Activated CD8-positive, alpha-beta T cell treated with anti-CD3 and anti-CD28 coated beads for 36 hours (primary cell): ENCODE measurements at regions not wholly inside any gene's neighbourhood (a gene's known extent, or its start where the extent isn't known, plus 50 kb on each side); places are given as distances from the start of the nearest gene placed in this dataset.

Experiments
- ATAC-seq: fragments of 200-7000 bp; cut with Tn5 transposase; one replicate; pipeline ENCODE4 v1.10.0; 2021; ENCODE audit warnings: mild to moderate bottlenecking, moderate library complexity
- CTCF ChIA-PET: fragments of 350-600 bp; sonication (Branson Sonifier 250); formaldehyde crosslinking; loops from one replicate; lab custom pipeline; 2021; ENCODE audit warnings: antibody characterized with exemption; lab: Charles Lee
- POLR2A ChIA-PET: fragments of 350-600 bp; sonication (Branson Sonifier 250); formaldehyde crosslinking; loops from one replicate; lab custom pipeline; 2021; ENCODE audit warnings: antibody characterized with exemption; lab: Charles Lee
- DNase-seq: peaks from one replicate; pipeline ENCODE4 v3.0.0-alpha.2; 2020
- H3K27ac Mint-ChIP-seq: one replicate; pipeline ENCODE4 v1.8.0; 2021; ENCODE audit warnings: mild to moderate bottlenecking, mixed read lengths
- H3K27me3 Mint-ChIP-seq: one replicate; pipeline ENCODE4 v1.8.0; 2021; ENCODE audit warnings: mixed read lengths
- H3K36me3 Mint-ChIP-seq: one replicate; pipeline ENCODE4 v1.8.0; 2021; ENCODE audit warnings: low read depth, mixed read lengths
- H3K4me1 Mint-ChIP-seq: one replicate; pipeline ENCODE4 v1.8.0; 2021; ENCODE audit warnings: low read depth, mixed read lengths
- H3K4me3 Mint-ChIP-seq: one replicate; pipeline ENCODE4 v1.8.0; 2021; ENCODE audit warnings: mild to moderate bottlenecking, moderate library complexity, mixed read lengths
- H3K9me3 Mint-ChIP-seq: one replicate; pipeline ENCODE4 v1.8.0; 2021; ENCODE audit warnings: mixed read lengths
- intact Hi-C: fragments of 100-400 bp; cut with micrococcal nuclease; formaldehyde crosslinking; loops from one replicate; pipeline ENCODE4 v1.10.0; 2022
- TF ChIP-seq, protein P1 (sequence below): fragments of 200-600 bp; IDR thresholded peaks from one replicate; pipeline ENCODE4 v1.8.0; 2022; ENCODE audit warnings: antibody characterized with exemption, mild to moderate bottlenecking

DNA sequence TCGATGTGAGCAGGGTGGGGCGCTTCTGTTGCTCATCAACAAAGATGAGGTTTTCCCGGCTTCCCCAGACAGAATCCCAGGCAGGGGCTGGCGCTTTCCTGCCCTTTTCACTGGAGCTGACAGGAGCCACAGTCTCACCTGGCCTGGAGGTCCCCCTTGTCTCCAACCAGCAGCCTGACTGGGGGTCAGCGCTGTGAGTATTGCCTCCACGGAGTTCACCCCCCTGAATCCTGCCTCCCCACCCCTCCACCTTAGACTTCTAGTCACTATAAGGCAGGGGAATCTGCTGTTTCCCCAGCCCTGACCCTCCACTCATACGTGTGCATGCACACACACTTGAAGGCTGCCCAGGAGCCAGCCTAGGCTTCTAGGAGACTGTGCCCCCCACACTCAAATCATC lies 58.8 kb upstream of the LYVE1 start:
- ChIA-PET POLR2A (no interaction called here), CTCF (no interaction called here)
- peaks cover 19% of the 10 kb centered on the region for H3K4me1 Mint-ChIP-seq
- no peaks in the 10 kb centered on the region for H3K27me3 Mint-ChIP-seq
- no peak overlapping the region for H3K27ac Mint-ChIP-seq
- H3K4me3 Mint-ChIP-seq, result no peak overlapping the region
- H3K9me3 Mint-ChIP-seq, result no peaks in the 10 kb centered on the region
- TF ChIP-seq, protein P1, sequence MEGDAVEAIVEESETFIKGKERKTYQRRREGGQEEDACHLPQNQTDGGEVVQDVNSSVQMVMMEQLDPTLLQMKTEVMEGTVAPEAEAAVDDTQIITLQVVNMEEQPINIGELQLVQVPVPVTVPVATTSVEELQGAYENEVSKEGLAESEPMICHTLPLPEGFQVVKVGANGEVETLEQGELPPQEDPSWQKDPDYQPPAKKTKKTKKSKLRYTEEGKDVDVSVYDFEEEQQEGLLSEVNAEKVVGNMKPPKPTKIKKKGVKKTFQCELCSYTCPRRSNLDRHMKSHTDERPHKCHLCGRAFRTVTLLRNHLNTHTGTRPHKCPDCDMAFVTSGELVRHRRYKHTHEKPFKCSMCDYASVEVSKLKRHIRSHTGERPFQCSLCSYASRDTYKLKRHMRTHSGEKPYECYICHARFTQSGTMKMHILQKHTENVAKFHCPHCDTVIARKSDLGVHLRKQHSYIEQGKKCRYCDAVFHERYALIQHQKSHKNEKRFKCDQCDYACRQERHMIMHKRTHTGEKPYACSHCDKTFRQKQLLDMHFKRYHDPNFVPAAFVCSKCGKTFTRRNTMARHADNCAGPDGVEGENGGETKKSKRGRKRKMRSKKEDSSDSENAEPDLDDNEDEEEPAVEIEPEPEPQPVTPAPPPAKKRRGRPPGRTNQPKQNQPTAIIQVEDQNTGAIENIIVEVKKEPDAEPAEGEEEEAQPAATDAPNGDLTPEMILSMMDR, result no peak
- H3K36me3 Mint-ChIP-seq, result no peaks in the 10 kb centered on the region
- intact Hi-C loops, result no loop called here
- DNase-seq (no peak), ATAC-seq (no peak)

DNA sequence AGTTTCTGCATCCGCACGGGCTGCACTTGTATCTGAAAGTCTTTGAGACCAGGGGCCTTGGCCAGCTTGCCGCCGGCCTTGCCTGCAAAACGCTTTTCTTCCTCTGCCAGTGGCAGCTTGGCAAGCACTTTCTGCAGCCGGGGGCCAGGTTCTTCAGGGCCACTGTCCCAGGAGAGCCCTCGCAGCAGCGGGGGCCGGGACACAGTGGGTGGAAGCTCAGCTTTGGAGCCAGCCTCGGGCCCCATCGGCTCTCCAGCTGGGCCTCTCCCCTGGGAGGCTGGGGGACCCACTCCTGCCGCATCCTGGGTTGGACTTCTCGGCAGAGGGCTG lies 57.5 kb upstream of the LYVE1 start:
- Mint-ChIP-seq H3K27me3 (no peaks in the 10 kb centered on the region), H3K27ac (no peak overlapping the region), H3K4me3 (no peak overlapping the region), H3K36me3 (no peaks in the 10 kb centered on the region), H3K9me3 (no peaks in the 10 kb centered on the region), H3K4me1 (peaks cover 19% of the 10 kb centered on the region)
- POLR2A ChIA-PET, result no interaction called here
- TF ChIP-seq, protein P1, result no peak
- ATAC-seq, result no peak
- DNase-seq, result no peak
- intact Hi-C loops, result no loop called here
- CTCF ChIA-PET, result interaction anchor here (1.1 to 1.5 kb wide), 3 partner anchors 28 to 213 kb away, joined by 3 to 4 read pairs (median 3); no protein-coding TSS in a partner anchor

DNA sequence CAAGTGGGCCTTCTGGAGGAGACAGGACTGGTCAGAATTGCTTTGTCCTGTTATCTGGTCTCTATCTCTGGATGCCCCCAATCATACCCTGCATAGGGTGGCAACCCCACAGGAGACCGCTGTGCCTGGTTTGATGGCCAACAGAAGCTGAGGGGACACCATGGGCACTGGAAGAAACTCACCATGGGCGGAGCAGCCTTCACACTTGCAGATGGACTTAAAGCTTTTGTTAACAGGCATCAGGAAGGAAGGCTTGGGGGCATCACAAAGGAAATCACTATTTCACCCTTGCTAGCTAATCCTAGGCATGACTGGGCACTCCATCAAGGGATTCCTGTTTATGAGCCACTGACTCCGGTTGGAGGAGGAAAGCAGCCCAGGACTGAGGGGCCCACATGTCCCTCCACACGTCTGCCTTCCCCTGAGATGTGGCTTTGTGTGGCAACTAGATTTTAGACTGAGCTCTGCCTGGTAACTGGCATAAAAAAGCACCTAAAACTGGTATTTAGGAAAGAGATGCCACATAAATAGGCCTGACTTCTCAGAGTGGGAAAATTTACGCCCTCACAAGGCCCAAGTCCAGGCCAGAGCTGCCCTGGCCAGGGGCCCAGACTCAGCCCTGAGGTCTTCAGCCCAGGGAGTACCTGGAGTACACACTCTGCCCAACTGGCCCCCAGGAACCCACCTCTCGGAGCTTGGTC lies 57.0 kb upstream of the LYVE1 start:
- H3K27me3 Mint-ChIP-seq, result no peaks in the 10 kb centered on the region
- H3K27ac Mint-ChIP-seq, result no peak overlapping the region
- intact Hi-C loops, result no loop called here
- CTCF ChIA-PET, result interaction anchor here (1.1 to 1.5 kb wide), 3 partner anchors 28 to 212 kb away, joined by 3 to 4 read pairs (median 3); no protein-coding TSS in a partner anchor
- H3K4me1 Mint-ChIP-seq, result peaks cover 19% of the 10 kb centered on the region
- H3K4me3 Mint-ChIP-seq, result no peak overlapping the region
- H3K36me3 Mint-ChIP-seq, result no peaks in the 10 kb centered on the region
- POLR2A ChIA-PET, result no interaction called here
- DNase-seq (no peak), ATAC-seq (no peak)
- TF ChIP-seq, protein P1, result no peak
- H3K9me3 Mint-ChIP-seq, result no peaks in the 10 kb centered on the region

DNA sequence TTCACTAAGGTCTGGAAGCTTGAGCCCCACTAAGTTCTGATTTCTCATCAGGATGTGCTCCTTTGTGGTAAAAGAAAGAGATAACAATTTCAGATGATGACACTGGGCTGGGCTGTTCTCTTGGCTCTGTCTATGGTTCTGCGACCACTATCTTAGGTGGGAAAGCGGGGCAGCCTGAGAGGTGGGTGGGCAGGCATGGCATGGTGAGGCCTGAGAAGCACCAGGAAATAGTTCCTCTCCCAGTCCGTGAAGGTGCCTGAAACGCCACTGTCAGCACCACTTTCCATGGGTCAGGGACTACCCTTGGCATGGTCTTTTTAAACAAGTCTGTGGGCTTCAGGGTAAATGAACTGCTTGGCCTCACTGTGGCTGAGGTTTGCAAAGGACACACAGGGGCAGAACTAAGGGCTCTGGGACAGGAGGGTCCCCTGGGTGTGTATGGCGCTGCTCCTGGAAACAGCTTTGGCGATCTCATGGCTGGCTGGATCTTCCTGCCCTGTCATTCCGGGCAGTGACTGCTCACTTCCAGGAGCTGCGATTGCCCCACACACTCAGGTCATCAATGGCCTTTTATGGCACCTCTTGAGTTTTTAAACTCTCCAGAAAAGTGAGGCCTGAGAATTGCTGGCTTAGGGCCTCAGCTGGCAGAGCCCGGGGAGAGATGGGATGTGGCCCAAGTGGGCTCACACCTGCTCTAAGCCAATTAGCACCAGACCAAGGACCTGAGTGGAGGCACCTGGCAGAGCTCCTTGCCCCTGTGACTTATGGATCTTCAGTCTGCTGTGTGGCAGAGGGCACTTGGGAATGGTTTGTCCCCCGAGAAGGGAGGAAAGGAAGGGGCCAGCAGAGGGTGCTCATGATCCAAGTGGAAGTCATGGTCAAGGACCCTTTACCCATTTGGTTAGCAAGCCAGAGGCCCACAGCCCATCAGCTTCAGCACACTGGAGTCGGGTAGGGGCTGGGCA lies 55.6 kb upstream of the LYVE1 start:
- intact Hi-C loops, result no loop called here
- POLR2A ChIA-PET, result no interaction called here
- H3K27ac Mint-ChIP-seq, result peak overlapping the region; percentile 83
- TF ChIP-seq, protein P1, result no peak
- H3K4me3 Mint-ChIP-seq, result no peak overlapping the region
- peaks cover 19% of the 10 kb centered on the region for H3K4me1 Mint-ChIP-seq
- CTCF ChIA-PET, result no interaction called here
- ATAC-seq, result no peak
- no peaks in the 10 kb centered on the region for H3K9me3 Mint-ChIP-seq
- peak; percentile 27 for DNase-seq
- no peaks in the 10 kb centered on the region for H3K27me3 Mint-ChIP-seq
- H3K36me3 Mint-ChIP-seq, result no peaks in the 10 kb centered on the region
